Esophagus squamous epithelium (tissue), 5 donors: ENCODE measurements at regions not wholly inside any gene's neighbourhood (a gene's known extent, or its start where the extent isn't known, plus 50 kb on each side); places are given as distances from the start of the nearest gene placed in this dataset.

Experiments used
- DNase-seq: peaks from one replicate; lab custom pipeline; 2025; lab: John Stamatoyannopoulos, UW
- H3K27ac ChIP-seq, 4 donors: fragments of 200-600 bp; sonication (generic); one replicate each; pipeline ENCODE4 v1.5.1; 2016 to 2019; ENCODE audit warnings: mild to moderate bottlenecking in 1 of 4
- H3K27me3 ChIP-seq, 4 donors: fragments of 200-600 bp; sonication (generic); 1 replicate in 3 of 4; 2 replicates in 1 of 4; pipeline versions ENCODE4 v1.5.1 to v1.6.0; 2017 to 2021; ENCODE audit warnings: antibody characterized with exemption in 1 of 4
- H3K36me3 ChIP-seq, 3 donors: fragments of 200-600 bp; sonication (generic); one replicate each; pipeline ENCODE4 v1.5.1; 2016 to 2019
- H3K4me1 ChIP-seq, 3 donors: fragments of 200-600 bp; sonication (generic); one replicate each; pipeline ENCODE4 v1.5.1; 2017 to 2019
- H3K4me3 ChIP-seq, 4 donors: fragments of 200-600 bp; sonication (generic); 1 replicate in 3 of 4; 2 replicates in 1 of 4; pipeline ENCODE4 v1.5.1; 2016 to 2019; ENCODE audit warnings: mild to moderate bottlenecking in 2 of 4, moderate library complexity in 1 of 4
- H3K9me3 ChIP-seq, 3 donors: fragments of 200-600 bp; sonication (generic); one replicate each; pipeline ENCODE4 v1.5.1; 2016 to 2019
- CTCF ChIP-seq, 6 experiments: fragments of 450-650 bp in 4 of 6; fragments of 200-600 bp in 2 of 6; sonication (generic) in 2 of 6; IDR thresholded peaks; one replicate each; pipeline ENCODE4 v1.5.1; 2016 to 2019; ENCODE audit warnings: antibody characterized with exemption in 6 of 6, mild to moderate bottlenecking in 4 of 6, moderate library complexity in 4 of 6
- POLR2A ChIP-seq, 4 donors: fragments of 450-650 bp; IDR thresholded peaks; one replicate each; pipeline ENCODE4 v1.6.1; 2017; ENCODE audit warnings: antibody characterized with exemption in 4 of 4, mild to moderate bottlenecking in 4 of 4, moderate library complexity in 3 of 4
- WGBS, 2 donors: methylation state at CpG; one replicate each; pipeline ENCODE4 v1.1.5; 2018; 5-methylcytosine and 5-hydroxymethylcytosine counted together
- intact Hi-C: fragments of 100-400 bp; cut with DNase I; formaldehyde crosslinking; loops from one replicate; pipeline ENCODE4 v1.15.0; 2022
- small RNA-seq, 4 donors: library from RNA; depleted of rRNA; stranded (forward); fragments of <200 nt; gene quantifications; one replicate each; pipeline ENCODE3, GENCODE V24; 2016
- donor health status: DM: yes; HTN: yes; CAD: no.

- no peaks in the 10 kb centered on the region for H3K27me3 ChIP-seq
- intact Hi-C loops: no loop called here
- no peak overlapping the region for H3K27ac ChIP-seq
- no peak overlapping the region for H3K4me3 ChIP-seq
- TF ChIP-seq CTCF (IDR thresholded peaks at IDR 0.05) (no peak), POLR2A (IDR thresholded peaks at IDR 0.05) (no peak)
- no peaks in the 10 kb centered on the region for H3K4me1 ChIP-seq
- WGBS, 2 donors: 89 to 94% methylated on average over 3 of the region's 3 CpGs
- no peak for DNase-seq
- no peaks in the 10 kb centered on the region for H3K9me3 ChIP-seq
- no peaks in the 10 kb centered on the region for H3K36me3 ChIP-seq
Measured at GRCh38 chr1:64417803-64418202, 52.1 kb upstream of the CACHD1 start.

Small RNAs in the stretch of these regions (small RNA-seq; reads per million reads assigned to genes)
- gene RNU7-62P: 0 reads per million in 4 donors
